ENCODE measurements at regions not wholly inside any gene's neighbourhood (a gene's known extent, or its start where the extent isn't known, plus 50 kb on each side); places are given as distances from the start of the nearest gene placed in this dataset.

DNA sequence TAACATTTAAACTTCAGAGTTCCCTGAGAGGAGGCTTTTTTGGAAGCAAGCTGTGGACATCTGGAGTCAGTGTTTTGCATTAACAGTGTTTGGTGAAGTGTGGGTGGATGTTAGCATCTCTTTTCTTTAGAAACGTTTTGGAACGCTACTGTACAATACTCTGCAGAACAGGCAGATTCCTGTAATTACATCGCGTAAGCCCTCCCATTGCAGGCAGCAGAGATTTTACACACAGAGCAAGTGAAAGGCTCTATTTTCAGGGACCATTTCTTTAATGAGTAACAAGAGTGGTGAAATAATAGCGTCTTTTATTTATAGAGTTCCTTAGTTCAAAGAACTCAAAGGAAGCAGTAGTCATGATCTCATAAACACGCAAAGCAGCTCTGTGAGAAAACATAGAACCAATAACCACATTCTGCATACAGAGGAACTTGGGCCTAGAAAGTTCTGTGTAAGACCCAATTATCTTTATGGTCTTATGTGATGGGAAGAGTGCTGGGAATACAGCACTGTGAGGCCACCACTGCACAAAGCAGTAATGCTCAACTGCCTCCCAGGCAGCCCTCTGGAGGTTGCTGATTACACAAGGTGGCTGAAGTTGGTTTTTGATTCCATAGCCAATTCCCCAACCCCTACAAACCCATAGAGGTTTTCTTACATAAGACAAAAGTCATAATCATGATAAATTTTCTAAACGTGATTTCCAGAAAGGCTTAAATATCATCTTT lies 298.7 kb upstream of the EPHA5 start:
- H3K4me1 Mint-ChIP-seq = peaks cover 11% of the 10 kb centered on the region
- H3K27me3 Mint-ChIP-seq (ENCODE audit: low read depth) = no peaks in the 10 kb centered on the region

DNA sequence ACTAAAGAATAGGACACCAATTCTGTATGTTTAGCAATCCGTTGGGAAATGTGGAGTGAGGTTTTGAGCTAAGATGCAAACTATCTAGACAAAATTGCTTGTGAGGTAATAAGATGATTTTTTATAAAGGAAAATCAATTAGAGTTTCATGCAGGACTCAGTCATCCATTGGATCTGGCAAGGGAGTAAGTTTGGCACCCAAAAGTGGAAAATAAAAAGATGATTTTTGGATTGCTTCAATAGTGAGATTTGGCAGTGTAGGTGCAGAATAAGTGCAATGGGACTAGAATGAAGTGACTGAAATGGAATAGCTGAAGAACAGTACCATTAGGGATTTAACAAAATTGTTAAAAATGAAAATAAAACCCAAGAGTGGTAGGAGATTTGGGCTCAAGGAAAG lies 290.5 kb upstream of the EPHA5 start:
- Mint-ChIP-seq H3K4me1 (peaks cover 7% of the 10 kb centered on the region), H3K27ac (ENCODE audit: unreplicated experiment) (no peak overlapping the region), H3K4me3 (no peak overlapping the region), H3K27me3 (ENCODE audit: low read depth) (no peaks in the 10 kb centered on the region), H3K9me3 (peaks cover 2% of the 10 kb centered on the region), H3K36me3 (ENCODE audit: low read depth) (no peaks in the 10 kb centered on the region)
- DNase-seq (ENCODE audit: low read depth, low spot score) = no peak
- TF ChIP-seq, protein P1, sequence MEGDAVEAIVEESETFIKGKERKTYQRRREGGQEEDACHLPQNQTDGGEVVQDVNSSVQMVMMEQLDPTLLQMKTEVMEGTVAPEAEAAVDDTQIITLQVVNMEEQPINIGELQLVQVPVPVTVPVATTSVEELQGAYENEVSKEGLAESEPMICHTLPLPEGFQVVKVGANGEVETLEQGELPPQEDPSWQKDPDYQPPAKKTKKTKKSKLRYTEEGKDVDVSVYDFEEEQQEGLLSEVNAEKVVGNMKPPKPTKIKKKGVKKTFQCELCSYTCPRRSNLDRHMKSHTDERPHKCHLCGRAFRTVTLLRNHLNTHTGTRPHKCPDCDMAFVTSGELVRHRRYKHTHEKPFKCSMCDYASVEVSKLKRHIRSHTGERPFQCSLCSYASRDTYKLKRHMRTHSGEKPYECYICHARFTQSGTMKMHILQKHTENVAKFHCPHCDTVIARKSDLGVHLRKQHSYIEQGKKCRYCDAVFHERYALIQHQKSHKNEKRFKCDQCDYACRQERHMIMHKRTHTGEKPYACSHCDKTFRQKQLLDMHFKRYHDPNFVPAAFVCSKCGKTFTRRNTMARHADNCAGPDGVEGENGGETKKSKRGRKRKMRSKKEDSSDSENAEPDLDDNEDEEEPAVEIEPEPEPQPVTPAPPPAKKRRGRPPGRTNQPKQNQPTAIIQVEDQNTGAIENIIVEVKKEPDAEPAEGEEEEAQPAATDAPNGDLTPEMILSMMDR (conservative IDR thresholded peaks at IDR 0.05) = no peak

More for the DNA sequence above, 298.7 kb upstream of the EPHA5 start:
- no peaks in the 10 kb centered on the region for H3K36me3 Mint-ChIP-seq (ENCODE audit: low read depth)
- TF ChIP-seq, protein P1 (conservative IDR thresholded peaks at IDR 0.05) = no peak
- H3K27ac Mint-ChIP-seq (ENCODE audit: unreplicated experiment) = no peak overlapping the region
- DNase-seq (ENCODE audit: low read depth, low spot score) = no peak
- H3K4me3 Mint-ChIP-seq = no peak overlapping the region
- H3K9me3 Mint-ChIP-seq = no peaks in the 10 kb centered on the region

DNA sequence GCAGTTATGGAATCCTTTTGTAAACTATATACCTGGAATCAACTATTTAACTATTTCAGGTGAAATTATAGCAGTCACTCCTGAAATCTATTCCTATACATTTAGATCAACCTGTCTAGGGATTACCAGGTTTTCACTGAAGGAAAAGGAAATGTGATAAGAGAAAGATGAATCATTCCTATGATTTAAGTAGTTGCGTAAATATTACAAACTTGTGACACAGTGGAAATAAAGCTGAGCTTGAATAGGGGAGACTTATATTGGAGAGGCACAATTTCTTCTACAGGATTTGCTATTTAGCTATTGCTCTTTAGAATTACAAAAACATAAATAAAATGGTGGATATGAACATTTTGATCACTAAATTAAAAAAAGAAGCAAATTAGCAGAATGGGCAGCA lies 284.1 kb upstream of the EPHA5 start:
- H3K4me3 Mint-ChIP-seq = no peak overlapping the region
- no peaks in the 10 kb centered on the region for H3K27me3 Mint-ChIP-seq (ENCODE audit: low read depth)
- DNase-seq (ENCODE audit: low read depth, low spot score) = no peak
- TF ChIP-seq, protein P1 (conservative IDR thresholded peaks at IDR 0.05) = no peak
- no peak overlapping the region for H3K27ac Mint-ChIP-seq (ENCODE audit: unreplicated experiment)
- H3K36me3 Mint-ChIP-seq (ENCODE audit: low read depth) = no peaks in the 10 kb centered on the region
- H3K4me1 Mint-ChIP-seq = no peaks in the 10 kb centered on the region
- H3K9me3 Mint-ChIP-seq = peaks cover 5% of the 10 kb centered on the region

DNA sequence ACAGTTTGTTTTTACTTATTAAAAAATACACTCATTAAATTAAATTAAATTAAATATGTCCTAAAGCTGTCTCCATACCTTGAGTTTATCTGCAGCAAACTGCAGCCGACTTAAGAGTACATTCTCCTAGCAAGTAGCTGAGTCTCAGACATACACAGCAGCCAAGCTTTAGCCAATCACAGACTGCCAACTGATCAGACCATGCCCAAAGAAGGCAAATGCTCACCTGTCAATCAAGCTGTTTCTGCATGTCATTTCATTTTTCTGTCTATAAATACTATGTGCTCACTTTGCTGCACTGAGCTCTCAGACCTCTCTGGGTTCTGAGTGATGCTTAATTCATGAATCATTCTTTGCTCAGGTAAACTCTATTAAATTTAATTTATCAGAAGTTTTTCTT lies 280.9 kb upstream of the EPHA5 start:
- H3K27ac Mint-ChIP-seq (ENCODE audit: unreplicated experiment) = no peak overlapping the region
- H3K27me3 Mint-ChIP-seq (ENCODE audit: low read depth) = no peaks in the 10 kb centered on the region
- TF ChIP-seq, protein P1 (conservative IDR thresholded peaks at IDR 0.05) = no peak
- DNase-seq (ENCODE audit: low read depth, low spot score) = no peak
- no peaks in the 10 kb centered on the region for H3K36me3 Mint-ChIP-seq (ENCODE audit: low read depth)
- peaks cover 3% of the 10 kb centered on the region for H3K9me3 Mint-ChIP-seq
- peaks cover 5% of the 10 kb centered on the region for H3K4me1 Mint-ChIP-seq
- no peak overlapping the region for H3K4me3 Mint-ChIP-seq

DNA sequence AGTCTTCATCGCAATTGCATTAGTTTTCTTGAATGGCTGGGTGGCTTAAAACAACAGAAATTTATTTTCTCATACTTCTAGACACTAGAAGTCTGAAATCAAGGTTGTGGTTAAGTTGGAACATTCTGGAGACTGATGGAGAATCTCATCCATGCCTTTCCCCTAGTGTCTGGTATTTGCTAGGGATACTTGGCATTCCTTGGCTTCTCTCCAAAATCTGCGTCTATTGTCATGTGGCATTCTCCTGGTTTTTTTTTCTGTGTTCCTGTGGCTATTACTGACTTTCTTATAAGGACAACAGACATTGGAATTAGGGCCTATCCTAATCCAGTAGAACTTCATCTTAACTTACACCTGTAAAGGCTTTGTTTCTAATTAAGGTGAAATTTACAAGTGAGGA lies 272.8 kb upstream of the EPHA5 start:
- H3K4me1 Mint-ChIP-seq = peaks cover 5% of the 10 kb centered on the region
- H3K27ac Mint-ChIP-seq (ENCODE audit: unreplicated experiment) = no peak overlapping the region

More for the DNA sequence above, 272.8 kb upstream of the EPHA5 start:
- DNase-seq (ENCODE audit: low read depth, low spot score) = no peak
- TF ChIP-seq, protein P1 (conservative IDR thresholded peaks at IDR 0.05) = no peak
- no peaks in the 10 kb centered on the region for H3K9me3 Mint-ChIP-seq
- no peaks in the 10 kb centered on the region for H3K36me3 Mint-ChIP-seq (ENCODE audit: low read depth)
- H3K27me3 Mint-ChIP-seq (ENCODE audit: low read depth) = no peaks in the 10 kb centered on the region
- no peak overlapping the region for H3K4me3 Mint-ChIP-seq
